Astrocyte (in vitro differentiated cells and primary cell): ENCODE measurements at regions not wholly inside any gene's neighbourhood (a gene's known extent, or its start where the extent isn't known, plus 50 kb on each side); places are given as distances from the start of the nearest gene placed in this dataset.

Experiments used
- DNase-seq: peaks from one replicate; pipeline ENCODE4 v3.0.0-alpha.2; 2010; ENCODE audit warnings: low read depth
- FAIRE-seq: peaks from 2 replicates; lab custom pipeline; 2011; peaks lifted over from hg19 to GRCh38; lab: Jason Lieb, UNC
- H2AFZ ChIP-seq: 2 replicates; pipeline ENCODE4 v1.6.0; 2012; ENCODE audit warnings: low read depth, low read length, inconsistent platforms
- H3K27ac ChIP-seq: 2 replicates; pipeline ENCODE4 v1.5.1; 2011; ENCODE audit warnings: low read depth, low read length, inconsistent platforms
- H3K27me3 ChIP-seq: 2 replicates; pipeline ENCODE4 v1.6.0; 2011; ENCODE audit warnings: low read length, inconsistent platforms; ENCODE audit not compliant: insufficient read depth
- H3K36me3 ChIP-seq: 2 replicates; pipeline ENCODE4 v1.5.1; 2011; ENCODE audit warnings: low read length, inconsistent platforms; ENCODE audit not compliant: insufficient read depth
- H3K4me1 ChIP-seq: 2 replicates; pipeline ENCODE4 v1.5.1; 2011; ENCODE audit warnings: low read length, inconsistent platforms; ENCODE audit not compliant: insufficient read depth
- H3K4me2 ChIP-seq: 2 replicates; pipeline ENCODE4 v1.6.0; 2012; ENCODE audit warnings: low read length, inconsistent platforms
- H3K4me3 ChIP-seq: 2 replicates; pipeline ENCODE4 v1.5.1; 2011; ENCODE audit warnings: low read depth, mild to moderate bottlenecking, low read length, inconsistent platforms; ENCODE audit not compliant: insufficient read depth
- H3K79me2 ChIP-seq: 2 replicates; pipeline ENCODE4 v1.6.0; 2012; ENCODE audit warnings: mild to moderate bottlenecking, low read length, inconsistent platforms; ENCODE audit not compliant: insufficient read depth
- H3K9ac ChIP-seq: 2 replicates; pipeline ENCODE4 v1.6.0; 2012; ENCODE audit warnings: mild to moderate bottlenecking, low read length, inconsistent platforms
- H3K9me3 ChIP-seq: 2 replicates; pipeline ENCODE4 v1.5.1; 2012; ENCODE audit warnings: low read depth, mild to moderate bottlenecking, low read length, inconsistent platforms; ENCODE audit not compliant: insufficient read depth
- H4K20me1 ChIP-seq: 2 replicates; pipeline ENCODE4 v1.6.0; 2012; ENCODE audit warnings: low read length, inconsistent platforms; ENCODE audit not compliant: insufficient read depth
- H3K27ac Mint-ChIP-seq: one replicate; pipeline ENCODE4 v1.8.0; 2021; ENCODE audit warnings: mild to moderate bottlenecking, mixed read lengths; ENCODE audit not compliant: unreplicated experiment
- H3K27me3 Mint-ChIP-seq: one replicate; pipeline ENCODE4 v1.8.0; 2021; ENCODE audit warnings: low read depth, mixed read lengths; ENCODE audit not compliant: unreplicated experiment
- H3K36me3 Mint-ChIP-seq: one replicate; pipeline ENCODE4 v1.8.0; 2021; ENCODE audit warnings: low read depth, mixed read lengths; ENCODE audit not compliant: unreplicated experiment
- H3K4me1 Mint-ChIP-seq: one replicate; pipeline ENCODE4 v1.8.0; 2021; ENCODE audit warnings: low read depth, mixed read lengths; ENCODE audit not compliant: unreplicated experiment
- H3K4me3 Mint-ChIP-seq: one replicate; pipeline ENCODE4 v1.8.0; 2021; ENCODE audit warnings: mild to moderate bottlenecking, moderate library complexity, mixed read lengths; ENCODE audit not compliant: unreplicated experiment
- H3K9me3 Mint-ChIP-seq: one replicate; pipeline ENCODE4 v1.8.0; 2021; ENCODE audit warnings: mild to moderate bottlenecking, mixed read lengths; ENCODE audit not compliant: unreplicated experiment
- CTCF ChIP-seq: IDR thresholded peaks from 2 replicates; pipeline ENCODE4 v1.5.1; 2011; ENCODE audit warnings: low read depth, mild to moderate bottlenecking, inconsistent platforms, low read length, moderate library complexity; ENCODE audit not compliant: insufficient read depth
- EZH2 ChIP-seq: IDR thresholded peaks from 2 replicates; pipeline ENCODE4 v1.6.1; 2012; ENCODE audit warnings: mild to moderate bottlenecking, low read length, inconsistent platforms; ENCODE audit not compliant: insufficient read depth

DNA sequence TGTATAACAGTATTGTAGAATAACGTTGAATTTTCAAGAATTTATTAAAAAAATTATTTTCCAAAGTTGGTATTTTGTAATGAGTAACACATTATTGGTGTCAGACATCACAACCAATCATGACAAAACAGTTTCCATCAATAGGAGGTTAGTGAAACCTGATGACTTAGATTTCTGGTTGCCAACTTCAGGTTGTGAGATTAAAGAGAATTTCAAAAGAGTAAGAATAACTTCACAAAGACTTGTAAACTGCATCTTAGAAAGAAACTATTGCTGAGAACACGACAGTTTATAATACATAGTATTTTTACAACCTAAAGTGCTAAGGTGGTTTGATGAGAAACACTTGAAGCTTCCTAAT lies 159.2 kb upstream of the ARG1 start:
- Histone ChIP-seq H3K9me3 (no peaks in the 10 kb centered on the region), H3K9ac (no peak overlapping the region), H4K20me1 (no peaks in the 10 kb centered on the region), H3K27ac (no peak overlapping the region), H3K27me3 (no peaks in the 10 kb centered on the region), H3K36me3 (no peaks in the 10 kb centered on the region), H2AFZ (no peak overlapping the region), H3K4me2 (no peak overlapping the region), H3K4me3 (no peak overlapping the region), H3K4me1 (no peaks in the 10 kb centered on the region), H3K79me2 (no peaks in the 10 kb centered on the region)
- H3K36me3 Mint-ChIP-seq = no peaks in the 10 kb centered on the region
- no peaks in the 10 kb centered on the region for H3K4me1 Mint-ChIP-seq
- H3K27me3 Mint-ChIP-seq = no peaks in the 10 kb centered on the region
- no peak overlapping the region for H3K27ac Mint-ChIP-seq
- H3K9me3 Mint-ChIP-seq = peaks cover 6% of the 10 kb centered on the region
- TF ChIP-seq CTCF (no peak), EZH2 (no peak)
- H3K4me3 Mint-ChIP-seq = no peak overlapping the region
- DNase-seq (no peak), FAIRE-seq (no peak)

- H3K9me3 ChIP-seq = no peaks in the 10 kb centered on the region
- Mint-ChIP-seq H3K4me3 (peak overlapping the region; percentile 12), H3K4me1 (no peaks in the 10 kb centered on the region), H3K27me3 (peaks cover 3% of the 10 kb centered on the region), H3K36me3 (no peaks in the 10 kb centered on the region), H3K9me3 (peaks cover 3% of the 10 kb centered on the region), H3K27ac (no peak overlapping the region)
- no peaks in the 10 kb centered on the region for H3K36me3 ChIP-seq
- no peak overlapping the region for H3K4me2 ChIP-seq
- no peak overlapping the region for H3K27ac ChIP-seq
- no peak for DNase-seq
- H4K20me1 ChIP-seq = no peaks in the 10 kb centered on the region
- no peak overlapping the region for H3K9ac ChIP-seq
- no peak for TF ChIP-seq EZH2
- TF ChIP-seq CTCF = no peak
- no peak for FAIRE-seq
- H3K4me3 ChIP-seq = no peak overlapping the region
- H3K79me2 ChIP-seq = no peaks in the 10 kb centered on the region
- no peak overlapping the region for H2AFZ ChIP-seq
- H3K4me1 ChIP-seq = no peaks in the 10 kb centered on the region
- H3K27me3 ChIP-seq = no peaks in the 10 kb centered on the region
Measured at GRCh38 chr6:131414956-131415355, 158.1 kb upstream of the ARG1 start.

DNA sequence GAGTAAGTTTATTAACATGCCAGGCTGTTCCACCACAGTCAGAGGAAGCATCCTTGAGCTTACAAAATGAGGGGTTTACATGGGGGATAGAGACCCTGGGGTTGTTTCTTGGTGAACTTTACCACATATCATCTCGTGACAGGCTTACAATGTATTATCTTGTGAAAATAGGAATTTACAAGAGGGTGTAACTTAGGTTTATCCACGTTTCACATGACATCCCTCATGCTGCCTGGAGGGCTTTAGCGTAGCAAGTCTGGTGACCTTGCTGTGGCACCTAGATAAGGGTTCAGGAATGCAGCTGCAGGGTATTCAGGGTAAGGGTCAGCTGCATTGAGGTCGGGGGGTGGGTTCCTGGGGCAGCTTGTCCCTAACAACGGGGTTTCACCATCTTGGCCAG lies 154.6 kb upstream of the ARG1 start:
- no peak overlapping the region for H3K9ac ChIP-seq
- no peaks in the 10 kb centered on the region for H3K36me3 ChIP-seq
- H3K27me3 ChIP-seq = no peaks in the 10 kb centered on the region
- TF ChIP-seq EZH2 (no peak), CTCF (no peak)
- H4K20me1 ChIP-seq = no peaks in the 10 kb centered on the region
- Mint-ChIP-seq H3K9me3 (no peaks in the 10 kb centered on the region), H3K4me3 (no peak overlapping the region), H3K4me1 (no peaks in the 10 kb centered on the region), H3K27me3 (peaks cover 3% of the 10 kb centered on the region), H3K36me3 (no peaks in the 10 kb centered on the region), H3K27ac (no peak overlapping the region)
- no peak for FAIRE-seq
- no peak overlapping the region for H2AFZ ChIP-seq
- no peak overlapping the region for H3K27ac ChIP-seq
- H3K79me2 ChIP-seq = no peaks in the 10 kb centered on the region
- H3K9me3 ChIP-seq = no peaks in the 10 kb centered on the region
- DNase-seq = no peak
- no peaks in the 10 kb centered on the region for H3K4me1 ChIP-seq
- H3K4me3 ChIP-seq = no peak overlapping the region
- H3K4me2 ChIP-seq = no peak overlapping the region
